SK-N-MC (cell line): ENCODE measurements at regions not wholly inside any gene's neighbourhood (a gene's known extent, or its start where the extent isn't known, plus 50 kb on each side); places are given as distances from the start of the nearest gene placed in this dataset.

ENCODE experiments used
- EZH2 ChIP-seq: fragments of 200-600 bp; sonication (generic); IDR thresholded peaks from one replicate; pipeline ENCODE4 v1.6.1; 2017; ENCODE audit warnings: antibody characterized with exemption
- FOXP2 ChIP-seq: optimal IDR thresholded peaks from 2 replicates; pipeline ENCODE3; 2011; ENCODE audit warnings: mild to moderate bottlenecking, moderate library complexity; ENCODE audit not compliant: insufficient read depth; ENCODE audit errors: extremely low read length, control extremely low read depth
- POLR2AphosphoS5 ChIP-seq: IDR thresholded peaks from 2 replicates; pipeline ENCODE4 v1.6.1; 2012; ENCODE audit warnings: mild to moderate bottlenecking, low read depth, low read length, borderline replicate concordance

GRCh38 chr15:38652183-38652794 is 87.7 kb upstream of the RASGRP1 start:
- TF ChIP-seq POLR2AphosphoS5 (no peak), EZH2 (no peak), FOXP2 (no peak)
